Adrenal gland (tissue), 9 donors: ENCODE measurements at regions not wholly inside any gene's neighbourhood (a gene's known extent, or its start where the extent isn't known, plus 50 kb on each side); places are given as distances from the start of the nearest gene placed in this dataset.

Source experiments
- DNase-seq, 7 donors: peaks; one replicate each; pipeline ENCODE4 v3.0.0-alpha.2; 2019 to 2020
- H3K27ac ChIP-seq, 5 donors: fragments of 200-600 bp; sonication (generic) in 4 of 5; 1 replicate in 3 of 5; 2 replicates in 2 of 5; pipeline versions ENCODE4 v1.5.1 to v1.8.0; 2016 to 2020; ENCODE audit warnings: mild to moderate bottlenecking in 1 of 5
- H3K27me3 ChIP-seq: fragments of 200-600 bp; 2 replicates; pipeline ENCODE4 v1.8.0; 2021
- H3K36me3 ChIP-seq, 2 donors: fragments of 200-600 bp; replicated peaks in 1 of 2; 1 replicate in 1 of 2; 2 replicates in 1 of 2; pipeline versions ENCODE4 v1.5.1 to v1.8.0; 2018 to 2022
- H3K4me1 ChIP-seq, 2 donors: fragments of 200-600 bp; replicated peaks in 1 of 2; 1 replicate in 1 of 2; 2 replicates in 1 of 2; pipeline versions ENCODE4 v1.5.1 to v1.8.0; 2018 to 2021
- H3K4me3 ChIP-seq, 4 donors: fragments of 200-600 bp; sonication (generic) in 3 of 4; one replicate each; pipeline ENCODE4 v1.5.1; 2016 to 2018
- H3K9me3 ChIP-seq, 3 donors: fragments of 200-600 bp; sonication (generic) in 1 of 3; replicated peaks in 1 of 3; 1 replicate in 2 of 3; 2 replicates in 1 of 3; pipeline versions ENCODE4 v1.5.1 to v1.8.0; 2016 to 2021
- POLR2A ChIP-seq, 2 donors: fragments of 450-650 bp; IDR thresholded peaks; one replicate each; pipeline ENCODE4 v1.6.1; 2017; ENCODE audit warnings: antibody characterized with exemption in 2 of 2, mild to moderate bottlenecking in 2 of 2, moderate library complexity in 1 of 2
- WGBS, 4 donors: extraction: QIAGEN DNeasy Blood & Tissue Kit in 2 of 4; methylation state at CpG; one replicate each; pipeline versions ENCODE4 v1.1.5 to v1.1.7; 2013 to 2017; 5-methylcytosine and 5-hydroxymethylcytosine counted together
- intact Hi-C, 2 donors: fragments of 100-400 bp; cut with DNase I; formaldehyde crosslinking; loops; one replicate each; pipeline versions ENCODE4 v1.14.1 to v1.15.0; 2022 to 2023
- TF ChIP-seq, protein P1 (sequence below), 6 experiments: fragments of 450-650 bp in 4 of 6; fragments of 200-600 bp in 2 of 6; sonication (generic) in 1 of 6; IDR thresholded peaks; 1 replicate in 5 of 6; 2 replicates in 1 of 6; pipeline versions ENCODE4 v1.5.1 to v1.8.0; 2016 to 2021; ENCODE audit warnings: antibody characterized with exemption in 6 of 6, mild to moderate bottlenecking in 2 of 6, moderate library complexity in 1 of 6
- donor health status: healthy with polysubstance abuse.
- donor health status: Bipolar disorder and iron deficiency.
- donor health status: DM: yes; HTN: yes; CAD: no.
- donor health status: DM: no; HTN: no; CAD: no.
- donor health status: DM: no; HTN: no; CAD: no.

GRCh38 chr5:51172903-51173626 lies 210.2 kb upstream of the ISL1 start:
- TF ChIP-seq, protein P1, sequence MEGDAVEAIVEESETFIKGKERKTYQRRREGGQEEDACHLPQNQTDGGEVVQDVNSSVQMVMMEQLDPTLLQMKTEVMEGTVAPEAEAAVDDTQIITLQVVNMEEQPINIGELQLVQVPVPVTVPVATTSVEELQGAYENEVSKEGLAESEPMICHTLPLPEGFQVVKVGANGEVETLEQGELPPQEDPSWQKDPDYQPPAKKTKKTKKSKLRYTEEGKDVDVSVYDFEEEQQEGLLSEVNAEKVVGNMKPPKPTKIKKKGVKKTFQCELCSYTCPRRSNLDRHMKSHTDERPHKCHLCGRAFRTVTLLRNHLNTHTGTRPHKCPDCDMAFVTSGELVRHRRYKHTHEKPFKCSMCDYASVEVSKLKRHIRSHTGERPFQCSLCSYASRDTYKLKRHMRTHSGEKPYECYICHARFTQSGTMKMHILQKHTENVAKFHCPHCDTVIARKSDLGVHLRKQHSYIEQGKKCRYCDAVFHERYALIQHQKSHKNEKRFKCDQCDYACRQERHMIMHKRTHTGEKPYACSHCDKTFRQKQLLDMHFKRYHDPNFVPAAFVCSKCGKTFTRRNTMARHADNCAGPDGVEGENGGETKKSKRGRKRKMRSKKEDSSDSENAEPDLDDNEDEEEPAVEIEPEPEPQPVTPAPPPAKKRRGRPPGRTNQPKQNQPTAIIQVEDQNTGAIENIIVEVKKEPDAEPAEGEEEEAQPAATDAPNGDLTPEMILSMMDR (IDR thresholded peaks at IDR 0.05): no peak
- no peak for TF ChIP-seq POLR2A (IDR thresholded peaks at IDR 0.05)
- H3K4me3 ChIP-seq: no peak overlapping the region
- 33 to 39% (median 38%) methylated on average over 7 of the region's 7 CpGs for WGBS, 4 donors
- intact Hi-C loops: no loop called here
- H3K27ac ChIP-seq: no peak overlapping the region
- no peaks in the 10 kb centered on the region for H3K9me3 ChIP-seq
- H3K36me3 ChIP-seq: no peaks in the 10 kb centered on the region
- no peaks in the 10 kb centered on the region for H3K27me3 ChIP-seq
- no peak for DNase-seq
- H3K4me1 ChIP-seq: no peaks in the 10 kb centered on the region

- TF ChIP-seq POLR2A (IDR thresholded peaks at IDR 0.05): no peak
- TF ChIP-seq, protein P1 (IDR thresholded peaks at IDR 0.05): no peak
- 24 to 44% (median 39%) methylated on average over 3 of the region's 3 CpGs for WGBS, 4 donors
- intact Hi-C loops: no loop called here
Measured at GRCh38 chr5:51181208-51181894, 201.9 kb upstream of the ISL1 start.

DNA sequence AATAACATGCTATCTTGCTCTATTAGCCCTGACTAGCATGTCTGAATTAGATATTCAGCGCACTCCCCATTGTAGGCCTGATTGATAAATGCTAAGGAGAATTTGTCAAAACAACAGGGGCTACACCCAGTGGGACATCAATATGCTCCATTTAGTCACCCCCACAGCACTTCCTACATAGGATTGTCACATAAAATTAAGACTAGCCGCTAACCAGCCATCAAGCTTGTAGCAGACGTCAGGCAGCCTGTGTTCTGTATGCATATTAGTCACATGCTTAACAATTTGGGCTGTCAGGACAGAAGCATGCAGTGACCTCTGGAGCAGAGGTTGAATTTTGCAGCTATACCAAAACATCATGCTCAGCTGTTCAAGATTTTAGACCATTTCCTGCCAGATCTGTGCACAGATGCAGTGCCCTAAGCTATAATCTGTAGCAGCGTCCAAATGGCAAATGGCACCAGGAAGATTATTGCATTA lies 197.4 kb upstream of the ISL1 start:
- WGBS, 4 donors: 42 to 52% (median 50%) methylated on average over 4 of the region's 4 CpGs
- Histone ChIP-seq H3K27me3 (no peaks in the 10 kb centered on the region), H3K4me3 (no peak overlapping the region), H3K9me3 (no peaks in the 10 kb centered on the region), H3K27ac (no peak overlapping the region), H3K4me1 (no peaks in the 10 kb centered on the region), H3K36me3 (no peaks in the 10 kb centered on the region)
- intact Hi-C loops: no loop called here
- TF ChIP-seq, protein P1 (IDR thresholded peaks at IDR 0.05): no peak
- TF ChIP-seq POLR2A (IDR thresholded peaks at IDR 0.05): no peak
- no peak for DNase-seq

More at GRCh38 chr5:51181208-51181894, 201.9 kb upstream of the ISL1 start:
- H3K4me1 ChIP-seq: no peaks in the 10 kb centered on the region
- no peaks in the 10 kb centered on the region for H3K36me3 ChIP-seq
- H3K27ac ChIP-seq: no peak overlapping the region
- DNase-seq: no peak
- H3K27me3 ChIP-seq: no peaks in the 10 kb centered on the region
- no peak overlapping the region for H3K4me3 ChIP-seq
- H3K9me3 ChIP-seq: no peaks in the 10 kb centered on the region

DNA sequence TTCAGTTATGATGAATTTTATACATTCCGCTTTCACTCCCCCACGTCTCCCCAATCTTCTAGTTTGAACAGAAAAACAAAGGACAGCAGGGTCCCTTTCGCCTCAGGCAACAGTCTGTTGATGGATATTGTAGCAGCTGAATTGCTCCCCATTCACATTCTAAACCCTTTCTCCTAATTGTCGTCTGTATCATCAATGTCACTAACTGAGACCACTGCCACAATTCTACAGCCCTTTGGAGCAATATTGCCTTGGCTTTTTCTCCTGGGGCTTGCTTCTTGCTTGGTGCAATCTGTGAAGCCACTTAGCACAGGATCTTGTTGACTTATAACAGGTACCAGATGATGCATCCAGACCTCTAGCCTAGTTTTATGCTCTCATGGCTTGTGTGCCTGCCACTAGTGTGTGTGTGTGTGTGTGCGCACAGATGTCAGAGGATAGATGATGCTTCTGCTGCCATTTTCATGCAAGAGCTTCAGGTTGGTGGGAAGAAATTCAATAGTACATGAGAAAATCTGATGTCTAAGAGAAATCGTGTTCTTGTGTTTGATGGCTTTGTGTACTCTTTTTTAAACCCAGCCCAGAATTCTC lies 195.2 kb upstream of the ISL1 start:
- no peak overlapping the region for H3K27ac ChIP-seq
- H3K9me3 ChIP-seq: no peaks in the 10 kb centered on the region
- H3K27me3 ChIP-seq: no peaks in the 10 kb centered on the region
- no peak for DNase-seq
- no peaks in the 10 kb centered on the region for H3K36me3 ChIP-seq
- TF ChIP-seq, protein P1 (IDR thresholded peaks at IDR 0.05): no peak
- TF ChIP-seq POLR2A (IDR thresholded peaks at IDR 0.05): no peak
- no peaks in the 10 kb centered on the region for H3K4me1 ChIP-seq
- WGBS, 4 donors: 58 to 62% (median 59%) methylated on average over 6 of the region's 6 CpGs
- no peak overlapping the region for H3K4me3 ChIP-seq
- intact Hi-C loops: no loop called here
